GM21367 (cell line): ENCODE measurements at regions not wholly inside any gene's neighbourhood (a gene's known extent, or its start where the extent isn't known, plus 50 kb on each side); places are given as distances from the start of the nearest gene placed in this dataset.

Source experiments
- ATAC-seq: cut with Tn5 transposase; IDR thresholded peaks from one replicate; pipeline ENCODE4 v1.9.1; 2021; ENCODE audit not compliant: unreplicated experiment

- ATAC-seq: no peak
Measured at GRCh38 chr1:118253053-118253915, 68.3 kb upstream of the SPAG17 start.

- ATAC-seq: no peak
Measured at GRCh38 chr1:118252624-118253023, 67.6 kb upstream of the SPAG17 start.

- ATAC-seq: no peak
Measured at GRCh38 chr1:118250232-118250631, 65.2 kb upstream of the SPAG17 start.

- ATAC-seq: no peak
Measured at GRCh38 chr1:118249641-118250040, 64.6 kb upstream of the SPAG17 start.

- peak; percentile 57 for ATAC-seq
Measured at GRCh38 chr1:118247593-118247992, 62.6 kb upstream of the SPAG17 start.

GRCh38 chr1:118246646-118247045 lies 61.6 kb upstream of the SPAG17 start:
- no peak for ATAC-seq

- no peak for ATAC-seq
Measured at GRCh38 chr1:118244194-118244593, 59.2 kb upstream of the SPAG17 start.

- no peak for ATAC-seq
Measured at GRCh38 chr1:118243269-118243668, 58.2 kb upstream of the SPAG17 start.
